NT2/D1 (cell line): ENCODE measurements at regions not wholly inside any gene's neighbourhood (a gene's known extent, or its start where the extent isn't known, plus 50 kb on each side); places are given as distances from the start of the nearest gene placed in this dataset.
A peak's percentile ranks its signal among the peaks of the same experiment; 100 is the strongest.

Experiments
- DNase-seq: peaks from one replicate; pipeline ENCODE4 v3.0.0-alpha.2; 2011; ENCODE audit warnings: low read depth, low spot score
- H3K27me3 ChIP-seq: 2 replicates; pipeline ENCODE4 v1.6.0; 2011; ENCODE audit warnings: mild to moderate bottlenecking; ENCODE audit not compliant: insufficient read length, insufficient read depth
- H3K36me3 ChIP-seq: 2 replicates; pipeline ENCODE4 v1.6.1; 2011; ENCODE audit warnings: mild to moderate bottlenecking, low read length, mixed read lengths; ENCODE audit not compliant: insufficient read depth, insufficient read length
- H3K4me1 ChIP-seq: 2 replicates; pipeline ENCODE4 v1.5.1; 2011; ENCODE audit not compliant: insufficient read depth, insufficient read length
- H3K4me3 ChIP-seq: 2 replicates; pipeline ENCODE4 v1.5.1; 2011; ENCODE audit warnings: low read depth; ENCODE audit not compliant: insufficient read length
- H3K9ac ChIP-seq: 2 replicates; pipeline ENCODE4 v1.6.0; 2011; ENCODE audit warnings: low read depth; ENCODE audit not compliant: insufficient read length
- H3K9me3 ChIP-seq: 2 replicates; pipeline ENCODE4 v1.5.1; 2011; ENCODE audit warnings: mild to moderate bottlenecking, low read length; ENCODE audit not compliant: insufficient read depth
- SUZ12 ChIP-seq: IDR thresholded peaks from 2 replicates; pipeline ENCODE4 v1.6.1; 2011; ENCODE audit not compliant: insufficient read length, insufficient read depth; ENCODE audit errors: extremely low read depth
- YY1 ChIP-seq: IDR thresholded peaks from 2 replicates; pipeline ENCODE4 v1.6.1; 2011; ENCODE audit not compliant: insufficient read length, insufficient read depth
- ZNF274 ChIP-seq: IDR thresholded peaks from 2 replicates; pipeline ENCODE4 v1.6.1; 2011; ENCODE audit warnings: mild to moderate bottlenecking, low read depth, low read length

GRCh38 chr2:193701484-193701883, 1506.8 kb upstream of the TMEFF2 start:
- H3K4me3 ChIP-seq, result no peak overlapping the region
- TF ChIP-seq ZNF274 (no peak), SUZ12 (no peak), YY1 (no peak)
- no peaks in the 10 kb centered on the region for H3K9me3 ChIP-seq
- H3K4me1 ChIP-seq, result no peaks in the 10 kb centered on the region
- H3K36me3 ChIP-seq, result no peaks in the 10 kb centered on the region
- DNase-seq, result no peak
- H3K27me3 ChIP-seq, result no peaks in the 10 kb centered on the region
- H3K9ac ChIP-seq, result no peak overlapping the region

GRCh38 chr2:193695367-193695766, 1500.6 kb upstream of the TMEFF2 start:
- no peaks in the 10 kb centered on the region for H3K9me3 ChIP-seq
- H3K36me3 ChIP-seq, result no peaks in the 10 kb centered on the region
- H3K27me3 ChIP-seq, result no peaks in the 10 kb centered on the region
- no peaks in the 10 kb centered on the region for H3K4me1 ChIP-seq
- peak; percentile 8 for DNase-seq
- no peak overlapping the region for H3K9ac ChIP-seq
- H3K4me3 ChIP-seq, result no peak overlapping the region
- no peak for TF ChIP-seq ZNF274
- no peak for TF ChIP-seq YY1
- no peak for TF ChIP-seq SUZ12

GRCh38 chr2:193693758-193694157, 1499.0 kb upstream of the TMEFF2 start:
- TF ChIP-seq YY1, result no peak
- TF ChIP-seq SUZ12, result no peak
- TF ChIP-seq ZNF274, result no peak
- Histone ChIP-seq H3K4me1 (no peaks in the 10 kb centered on the region), H3K9ac (no peak overlapping the region), H3K4me3 (no peak overlapping the region), H3K27me3 (no peaks in the 10 kb centered on the region), H3K9me3 (no peaks in the 10 kb centered on the region), H3K36me3 (no peaks in the 10 kb centered on the region)
- DNase-seq, result no peak

DNA sequence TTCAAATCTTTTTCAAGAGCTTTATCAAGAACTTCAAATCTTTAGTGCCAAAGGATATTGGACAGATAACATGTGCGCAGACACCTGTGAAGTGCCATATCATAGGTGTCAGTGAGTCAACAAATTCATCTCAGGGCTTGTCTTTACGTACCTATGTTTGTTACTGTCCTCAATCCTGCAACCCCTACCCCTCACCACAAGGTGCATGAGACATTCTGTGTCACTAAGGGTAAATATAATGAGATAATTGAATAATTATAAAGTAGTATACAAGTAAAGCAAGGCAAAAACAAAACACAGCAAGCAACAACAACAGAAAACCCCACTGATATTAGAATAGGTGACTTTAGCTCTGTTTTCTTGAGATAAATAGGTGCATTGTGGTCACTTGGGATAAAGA, 1495.8 kb upstream of the TMEFF2 start:
- Histone ChIP-seq H3K36me3 (no peaks in the 10 kb centered on the region), H3K9me3 (no peaks in the 10 kb centered on the region), H3K4me1 (no peaks in the 10 kb centered on the region), H3K4me3 (no peak overlapping the region), H3K27me3 (no peaks in the 10 kb centered on the region), H3K9ac (no peak overlapping the region)
- no peak for DNase-seq
- TF ChIP-seq YY1 (no peak), ZNF274 (no peak), SUZ12 (no peak)

DNA sequence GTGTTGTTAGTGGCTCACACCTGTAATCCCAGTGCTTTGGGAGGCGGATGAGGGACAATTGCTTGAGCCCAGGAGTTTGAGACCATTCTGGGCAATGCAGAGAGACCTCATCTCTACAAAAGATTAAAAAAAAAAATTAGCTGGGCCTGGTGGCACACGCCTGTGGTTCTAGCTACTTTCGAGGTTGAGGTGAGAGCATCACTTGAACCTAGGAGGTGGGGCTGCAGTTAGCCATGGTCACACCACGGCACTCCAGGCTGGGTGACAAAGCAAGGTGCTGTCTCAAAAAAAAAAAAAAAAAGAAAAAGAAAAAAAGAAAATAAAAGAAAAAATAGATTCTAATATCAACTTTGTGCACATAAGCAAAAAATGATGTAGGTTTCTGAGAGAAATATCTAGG, 1492.5 kb upstream of the TMEFF2 start:
- Histone ChIP-seq H3K9ac (no peak overlapping the region), H3K4me1 (no peaks in the 10 kb centered on the region), H3K36me3 (no peaks in the 10 kb centered on the region), H3K4me3 (no peak overlapping the region), H3K27me3 (no peaks in the 10 kb centered on the region), H3K9me3 (no peaks in the 10 kb centered on the region)
- DNase-seq, result no peak
- no peak for TF ChIP-seq YY1
- no peak for TF ChIP-seq SUZ12
- TF ChIP-seq ZNF274, result no peak

GRCh38 chr2:193679847-193680246, 1485.1 kb upstream of the TMEFF2 start:
- TF ChIP-seq ZNF274 (no peak), YY1 (no peak), SUZ12 (no peak)
- Histone ChIP-seq H3K36me3 (no peaks in the 10 kb centered on the region), H3K4me3 (no peak overlapping the region), H3K27me3 (no peaks in the 10 kb centered on the region), H3K4me1 (no peaks in the 10 kb centered on the region), H3K9ac (no peak overlapping the region), H3K9me3 (no peaks in the 10 kb centered on the region; the same call in 1 of the 2 replicates)
- DNase-seq, result no peak

DNA sequence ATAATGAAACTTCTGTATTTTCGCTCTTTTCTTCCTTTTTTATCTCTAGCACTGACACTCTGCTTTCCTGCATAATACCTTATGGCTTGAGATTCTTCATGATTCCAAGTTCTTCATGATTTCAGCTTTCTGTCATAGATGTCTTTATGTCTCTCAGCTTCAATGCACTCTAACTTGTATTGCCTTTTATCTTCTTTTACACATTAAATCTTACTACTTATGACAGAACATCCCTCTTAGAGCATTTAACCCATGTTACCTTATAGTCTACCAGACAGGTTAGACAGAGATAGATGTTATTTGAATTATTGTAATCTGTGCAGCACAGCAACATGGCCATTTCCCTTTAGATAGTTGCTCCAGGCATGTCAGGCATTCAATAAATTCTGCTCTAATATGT, 1475.7 kb upstream of the TMEFF2 start:
- Histone ChIP-seq H3K9me3 (no peaks in the 10 kb centered on the region), H3K36me3 (no peaks in the 10 kb centered on the region), H3K9ac (no peak overlapping the region), H3K4me3 (no peak overlapping the region), H3K4me1 (no peaks in the 10 kb centered on the region), H3K27me3 (no peaks in the 10 kb centered on the region)
- no peak for DNase-seq
- TF ChIP-seq YY1 (no peak), ZNF274 (no peak), SUZ12 (no peak)
